ENCODE measurements at regions not wholly inside any gene's neighbourhood (a gene's known extent, or its start where the extent isn't known, plus 50 kb on each side); places are given as distances from the start of the nearest gene placed in this dataset.

DNA sequence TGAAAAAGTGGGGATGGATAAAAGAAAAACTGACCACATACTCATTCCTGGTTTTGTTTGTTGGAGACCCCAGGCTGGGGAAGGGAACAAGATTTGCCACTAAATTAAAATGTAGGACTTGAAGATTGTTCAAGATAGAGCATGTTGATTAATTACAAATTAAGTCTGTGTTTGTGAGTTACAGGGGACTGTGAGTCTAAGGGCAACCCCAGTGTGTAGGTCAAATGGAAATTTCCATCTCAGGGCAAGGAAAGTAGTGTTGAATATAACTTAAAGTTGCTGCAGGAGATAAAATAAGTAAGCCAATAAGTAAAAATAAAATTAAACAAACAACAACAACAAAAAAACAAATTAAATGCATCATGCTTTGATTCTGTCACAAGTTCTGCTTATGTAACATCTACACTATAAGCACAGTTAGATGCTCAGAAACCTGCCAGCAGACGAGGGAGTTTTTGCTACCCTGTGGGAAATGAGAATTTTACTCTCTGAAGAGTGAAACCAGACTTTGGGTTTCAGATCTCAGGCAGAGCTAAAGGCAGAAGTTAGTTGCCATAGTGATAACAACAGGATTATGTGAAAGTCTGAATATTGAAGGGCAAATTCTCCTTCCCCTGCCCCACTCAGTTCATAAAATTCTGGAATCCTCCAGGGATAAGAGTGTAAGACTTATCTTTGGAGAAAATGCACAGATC lies 352.3 kb downstream of the GRXCR1 start:
- TF ChIP-seq, protein P1, sequence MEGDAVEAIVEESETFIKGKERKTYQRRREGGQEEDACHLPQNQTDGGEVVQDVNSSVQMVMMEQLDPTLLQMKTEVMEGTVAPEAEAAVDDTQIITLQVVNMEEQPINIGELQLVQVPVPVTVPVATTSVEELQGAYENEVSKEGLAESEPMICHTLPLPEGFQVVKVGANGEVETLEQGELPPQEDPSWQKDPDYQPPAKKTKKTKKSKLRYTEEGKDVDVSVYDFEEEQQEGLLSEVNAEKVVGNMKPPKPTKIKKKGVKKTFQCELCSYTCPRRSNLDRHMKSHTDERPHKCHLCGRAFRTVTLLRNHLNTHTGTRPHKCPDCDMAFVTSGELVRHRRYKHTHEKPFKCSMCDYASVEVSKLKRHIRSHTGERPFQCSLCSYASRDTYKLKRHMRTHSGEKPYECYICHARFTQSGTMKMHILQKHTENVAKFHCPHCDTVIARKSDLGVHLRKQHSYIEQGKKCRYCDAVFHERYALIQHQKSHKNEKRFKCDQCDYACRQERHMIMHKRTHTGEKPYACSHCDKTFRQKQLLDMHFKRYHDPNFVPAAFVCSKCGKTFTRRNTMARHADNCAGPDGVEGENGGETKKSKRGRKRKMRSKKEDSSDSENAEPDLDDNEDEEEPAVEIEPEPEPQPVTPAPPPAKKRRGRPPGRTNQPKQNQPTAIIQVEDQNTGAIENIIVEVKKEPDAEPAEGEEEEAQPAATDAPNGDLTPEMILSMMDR (optimal IDR thresholded peaks at IDR 0.05 in 1 of 3, IDR thresholded peaks at IDR 0.05 in 1 of 3, conservative IDR thresholded peaks at IDR 0.05 in 1 of 3; ENCODE audit: extremely low read depth in 1 of 3, insufficient read depth in 2 of 3, low read length in 3 of 3) = no peak
- no peak for TF ChIP-seq EZH2 (IDR thresholded peaks at IDR 0.05; ENCODE audit: low read length)

Measured in keratinocyte (primary cell).